ENCODE measurements at regions not wholly inside any gene's neighbourhood (a gene's known extent, or its start where the extent isn't known, plus 50 kb on each side); places are given as distances from the start of the nearest gene placed in this dataset.

GRCh38 chrX:13151828-13152517 lies 107.6 kb upstream of the FAM9C start:
- intact Hi-C loops (cut with micrococcal nuclease): loop anchor here (2.0 to 10.0 kb wide), 6 partner anchors 17 to 200 kb away; partner anchors contain the start of gene TMSB4X

DNA sequence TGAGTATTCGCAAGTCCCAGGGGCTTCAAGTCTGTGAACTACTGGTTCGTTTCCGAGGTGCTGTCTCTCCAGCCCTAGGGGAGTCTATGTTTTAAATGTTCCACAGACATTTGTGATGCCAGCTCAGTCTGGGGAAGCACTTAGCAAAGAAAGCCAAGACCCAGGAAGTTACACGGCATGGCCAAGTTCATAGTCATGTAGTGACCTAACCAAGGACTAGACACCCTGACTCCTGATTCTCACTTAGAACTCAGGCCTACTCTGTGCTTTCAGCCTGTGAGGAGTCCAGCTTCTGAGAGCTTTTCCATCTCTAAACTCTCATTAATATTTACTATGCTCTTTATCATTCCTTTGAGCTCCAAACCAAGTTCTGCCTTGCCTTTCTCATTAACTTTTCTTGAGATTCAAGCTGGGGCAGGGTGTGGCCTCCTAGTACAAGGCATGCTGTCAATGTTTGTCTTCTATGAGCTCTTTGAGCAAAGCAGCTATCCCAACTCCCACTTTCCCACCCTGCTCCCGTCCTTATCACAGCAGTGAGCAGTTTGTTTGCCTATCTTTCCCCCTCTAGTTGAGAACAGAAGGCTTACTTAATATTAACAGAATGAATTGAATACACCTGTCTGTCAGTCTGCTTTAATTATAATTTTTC lies 105.4 kb upstream of the FAM9C start:
- intact Hi-C loops (cut with micrococcal nuclease): loop anchor here (5.0 to 10.0 kb wide), 3 partner anchors 105 to 198 kb away; partner anchors contain the start of gene TMSB4X

- intact Hi-C loops (cut with micrococcal nuclease): no loop called here
Observed at GRCh38 chrX:13147733-13148132, 103.3 kb upstream of the FAM9C start.

DNA sequence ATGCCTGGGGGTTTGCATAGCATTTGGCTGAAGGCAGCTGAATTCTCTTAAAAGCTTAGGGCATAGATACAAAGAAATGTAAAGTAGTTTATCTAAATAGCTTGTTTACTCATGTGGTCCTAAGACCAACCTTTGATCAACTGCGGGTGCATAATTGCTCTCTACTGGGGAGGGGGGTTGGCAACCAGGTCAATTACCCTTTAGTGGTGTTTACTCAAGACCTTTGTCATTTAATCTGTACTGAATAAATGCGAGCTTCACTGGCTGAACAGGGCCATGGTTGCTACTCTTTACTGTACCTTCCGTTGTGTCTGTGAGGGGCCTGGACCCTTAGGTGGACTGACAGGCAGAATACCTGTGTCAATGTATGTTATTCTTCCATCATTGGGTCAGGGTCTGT lies 102.7 kb upstream of the FAM9C start:
- intact Hi-C loops (cut with micrococcal nuclease): no loop called here

DNA sequence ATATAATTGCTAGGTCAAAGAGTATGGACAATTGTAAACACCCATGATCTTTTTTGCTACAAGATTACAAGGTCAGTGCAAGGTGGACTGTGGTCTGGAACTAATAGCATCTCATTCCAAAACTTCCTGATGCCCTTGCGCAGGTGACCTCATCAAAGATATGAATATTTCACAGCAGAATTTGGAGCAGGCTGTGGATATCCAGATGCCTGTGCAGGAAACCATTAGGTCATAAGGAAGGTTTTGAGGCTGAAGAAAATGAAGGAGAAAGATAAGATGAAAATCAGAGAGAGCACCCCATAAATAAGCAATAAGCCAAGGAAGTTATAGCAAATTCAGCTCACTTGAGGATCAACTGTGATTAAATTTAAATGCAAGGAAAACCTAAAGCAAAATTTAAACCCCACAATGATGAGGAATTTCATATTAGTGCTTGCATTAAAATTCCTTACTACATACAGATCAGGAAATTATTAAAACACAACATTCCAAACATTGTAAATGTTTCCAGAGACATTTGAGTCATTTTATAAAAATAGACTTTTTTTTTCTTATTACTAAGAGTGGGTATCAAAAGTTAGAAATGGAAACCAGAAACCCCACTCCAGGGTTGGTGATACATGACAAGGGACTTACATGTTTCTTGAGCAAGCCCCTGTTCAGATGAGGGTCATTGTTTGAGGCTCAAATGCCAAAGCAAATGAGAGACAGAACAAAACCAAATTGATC lies 100.7 kb upstream of the FAM9C start:
- intact Hi-C loops (cut with micrococcal nuclease): no loop called here

DNA sequence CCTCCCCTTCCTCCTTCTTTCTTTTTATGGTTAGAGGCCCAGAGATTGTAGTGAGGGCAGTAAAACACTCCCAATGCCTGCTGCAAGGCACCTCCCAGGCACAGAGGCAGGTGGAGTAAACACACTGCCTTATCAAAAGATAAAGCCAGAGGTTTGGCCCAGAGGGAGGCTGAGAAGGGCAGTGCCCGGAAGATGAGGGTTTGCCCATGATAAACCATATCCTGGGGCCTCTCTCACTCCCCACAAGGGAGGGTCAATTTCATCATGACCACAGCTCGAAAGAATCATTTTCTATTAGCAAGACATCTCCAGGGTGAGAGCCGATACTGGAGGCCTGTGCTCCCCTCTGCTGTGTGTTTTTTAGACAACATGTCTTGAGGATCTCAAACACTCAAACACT lies 98.5 kb upstream of the FAM9C start:
- intact Hi-C loops (cut with micrococcal nuclease): no loop called here

GRCh38 chrX:13140007-13140406 lies 95.6 kb upstream of the FAM9C start:
- intact Hi-C loops (cut with micrococcal nuclease): no loop called here

- intact Hi-C loops (cut with micrococcal nuclease): loop anchor here (1.0 kb wide), 1 partner anchor 8 kb away; no protein-coding TSS in a partner anchor
Observed at GRCh38 chrX:13131396-13132137, 87.1 kb upstream of the FAM9C start.

DNA sequence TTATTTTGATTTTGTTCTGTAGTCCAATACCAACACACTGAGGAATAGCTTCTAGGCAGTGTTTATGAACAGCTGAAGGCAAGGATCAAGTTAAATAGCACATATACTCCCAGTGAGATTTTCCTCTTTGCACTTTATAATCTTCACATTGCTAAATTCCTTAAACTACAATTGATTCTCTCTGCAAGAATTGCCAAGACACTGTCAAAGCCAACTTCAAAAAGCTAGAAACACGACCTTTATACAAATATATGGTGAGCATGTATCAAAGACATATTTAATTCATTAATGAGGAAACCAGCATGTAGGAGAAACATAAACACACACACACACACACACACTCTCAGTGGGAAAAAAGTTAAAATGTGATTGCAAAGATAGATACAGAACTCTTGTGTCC lies 86.4 kb upstream of the FAM9C start:
- intact Hi-C loops (cut with micrococcal nuclease): loop anchor here (1.0 kb wide), 1 partner anchor 8 kb away; no protein-coding TSS in a partner anchor

DNA sequence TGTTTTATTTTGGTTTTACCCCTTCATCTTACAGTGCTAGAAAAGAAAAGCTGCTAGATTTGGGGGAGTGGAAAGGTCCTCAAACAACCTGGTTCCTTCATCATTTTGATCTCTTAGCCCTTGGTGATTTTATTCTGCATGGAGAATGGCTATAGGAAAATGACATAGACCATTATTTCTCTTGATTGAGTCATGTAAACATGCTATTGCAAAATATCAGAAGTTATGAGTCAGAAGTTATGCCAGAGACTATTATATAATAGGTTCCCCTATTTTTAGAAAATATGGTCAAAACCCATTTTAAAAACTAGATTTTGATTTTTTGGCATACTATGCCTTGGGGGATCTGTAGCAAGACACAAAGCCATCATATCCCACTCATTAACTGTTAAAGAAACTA lies 83.7 kb upstream of the FAM9C start:
- intact Hi-C loops (cut with micrococcal nuclease): no loop called here

GRCh38 chrX:13126775-13127174 lies 82.4 kb upstream of the FAM9C start:
- intact Hi-C loops (cut with micrococcal nuclease): no loop called here

DNA sequence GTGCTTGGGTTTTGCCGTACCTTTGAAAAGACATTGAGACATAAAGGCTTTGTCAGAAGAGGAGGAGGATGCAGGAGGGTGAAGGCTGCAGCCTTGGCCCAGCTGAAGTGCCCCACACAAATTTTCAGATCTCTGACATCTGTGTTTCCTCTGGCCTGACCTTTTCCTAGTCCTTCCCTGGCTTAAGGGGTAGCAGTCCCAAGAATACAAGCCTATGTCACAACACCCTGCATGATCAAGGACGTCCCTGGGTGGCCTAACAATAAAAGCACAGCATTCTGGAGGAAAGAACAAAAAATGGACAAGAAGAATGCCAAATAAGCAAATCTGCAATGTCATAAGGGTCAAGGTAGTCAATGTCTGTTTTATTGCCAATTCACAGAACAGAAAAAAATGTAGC lies 80.8 kb upstream of the FAM9C start:
- intact Hi-C loops (cut with micrococcal nuclease): no loop called here

- intact Hi-C loops (cut with micrococcal nuclease): loop anchor here (1.0 kb wide), 2 partner anchors 7 to 22 kb away; no protein-coding TSS in a partner anchor
Observed at GRCh38 chrX:13123857-13124345, 79.5 kb upstream of the FAM9C start.

DNA sequence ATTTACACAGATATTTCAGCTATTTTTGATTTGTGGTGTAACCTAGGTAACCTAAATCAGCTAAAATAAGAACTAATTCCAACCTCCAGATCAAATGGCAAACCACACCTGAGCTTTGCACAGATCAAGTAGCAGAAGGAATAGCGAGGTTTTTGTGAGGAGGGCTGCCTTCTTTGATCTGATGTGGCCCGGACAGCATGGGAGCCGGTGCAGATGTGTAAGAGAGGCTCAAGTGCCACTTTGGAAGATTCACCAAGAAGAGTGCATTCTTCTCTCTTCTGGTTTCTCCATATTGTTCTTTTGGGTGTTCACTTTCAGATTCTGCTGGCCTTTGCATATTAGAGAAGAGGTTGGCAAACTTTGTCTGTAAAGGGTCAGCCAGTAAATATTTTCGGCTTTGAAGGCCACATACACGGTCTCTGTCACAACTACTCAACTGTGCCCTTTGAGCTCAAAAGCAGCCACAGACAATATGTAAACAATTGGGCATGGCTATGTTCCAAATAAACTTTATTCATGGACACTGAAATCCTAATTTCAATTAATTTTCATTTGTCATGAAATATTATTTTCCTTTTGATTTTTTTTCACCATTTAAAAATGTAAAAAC lies 78.9 kb upstream of the FAM9C start:
- intact Hi-C loops (cut with micrococcal nuclease): loop anchor here (1.0 kb wide), 1 partner anchor 8 kb away; no protein-coding TSS in a partner anchor

- intact Hi-C loops (cut with micrococcal nuclease): no loop called here
Observed at GRCh38 chrX:13121020-13121555, 76.7 kb upstream of the FAM9C start.

DNA sequence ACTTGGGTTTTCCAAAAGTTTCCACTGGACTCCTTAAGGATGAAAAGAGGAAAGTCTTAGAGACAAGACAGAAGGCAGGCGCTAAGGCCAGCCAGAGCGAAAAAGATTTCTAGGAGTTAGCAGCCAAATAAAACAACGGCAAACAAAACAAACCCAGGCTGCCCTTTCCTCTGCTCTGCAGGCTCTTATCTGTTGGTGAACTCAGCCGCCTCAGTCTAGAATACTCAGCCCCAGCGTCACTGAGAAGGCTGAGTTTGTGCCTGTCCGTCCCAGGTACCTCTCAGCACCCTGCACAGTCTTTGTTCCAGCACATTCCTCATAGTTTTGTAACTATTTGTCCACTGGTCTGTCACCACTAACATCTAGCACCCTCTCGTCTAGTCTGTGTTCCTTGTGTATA lies 75.6 kb upstream of the FAM9C start:
- intact Hi-C loops (cut with micrococcal nuclease): no loop called here

DNA sequence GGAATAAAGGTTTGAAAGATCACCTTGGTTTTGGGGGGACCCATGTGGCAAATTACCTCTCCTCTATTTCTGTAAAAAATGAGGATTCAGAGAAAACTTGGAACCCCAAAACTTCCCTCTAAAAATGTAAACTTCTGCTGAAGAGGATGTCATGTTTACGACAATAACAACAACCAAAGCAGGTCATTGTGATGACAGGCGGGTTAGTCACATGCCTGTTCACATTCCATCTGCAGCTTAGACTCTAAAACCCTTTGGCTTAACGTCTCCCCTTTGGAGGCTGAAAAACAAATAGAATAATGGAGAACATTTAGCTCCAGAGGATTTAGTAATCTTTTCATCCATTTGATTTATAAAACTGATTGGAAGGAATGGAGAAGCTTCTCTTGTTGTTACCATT lies 75.0 kb upstream of the FAM9C start:
- intact Hi-C loops (cut with micrococcal nuclease): no loop called here

GRCh38 chrX:13115146-13115855 lies 70.9 kb upstream of the FAM9C start:
- intact Hi-C loops (cut with micrococcal nuclease): no loop called here

GRCh38 chrX:13112499-13112898 lies 68.1 kb upstream of the FAM9C start:
- intact Hi-C loops (cut with micrococcal nuclease): no loop called here
